Endodermal cell (in vitro differentiated cells): ENCODE measurements at regions not wholly inside any gene's neighbourhood (a gene's known extent, or its start where the extent isn't known, plus 50 kb on each side); places are given as distances from the start of the nearest gene placed in this dataset.

Experiments used
- DNase-seq: peaks from one replicate; pipeline ENCODE4 v3.0.0-alpha.2; 2017
- H3K27ac ChIP-seq: 2 replicates; pipeline ENCODE4 v1.5.1; 2013; ENCODE audit warnings: mild to moderate bottlenecking, low read depth, low read length, moderate library complexity
- H3K27me3 ChIP-seq: 2 replicates; pipeline ENCODE4 v1.6.1; 2013; ENCODE audit warnings: mild to moderate bottlenecking, low read length, moderate library complexity; ENCODE audit not compliant: insufficient read depth, control insufficient read depth, poor library complexity, severe bottlenecking
- H3K36me3 ChIP-seq: 2 replicates; pipeline ENCODE4 v1.7.0; 2013; ENCODE audit warnings: mild to moderate bottlenecking, low read length, moderate library complexity; ENCODE audit not compliant: control insufficient read depth, insufficient read depth
- H3K4me1 ChIP-seq: one replicate; pipeline ENCODE4 v1.7.0; 2013; ENCODE audit warnings: low read length; ENCODE audit not compliant: control insufficient read depth, insufficient read depth
- H3K4me3 ChIP-seq: 2 replicates; pipeline ENCODE4 v1.5.1; 2013; ENCODE audit warnings: mild to moderate bottlenecking, low read length, moderate library complexity
- H3K9ac ChIP-seq: 2 replicates; pipeline ENCODE4 v1.6.1; 2013; ENCODE audit warnings: mild to moderate bottlenecking, low read length, moderate library complexity; ENCODE audit not compliant: poor library complexity, severe bottlenecking; ENCODE audit errors: extremely low read depth
- H3K9me3 ChIP-seq: 2 replicates; pipeline ENCODE4 v1.6.1; 2013; ENCODE audit warnings: mild to moderate bottlenecking, low read length, moderate library complexity; ENCODE audit not compliant: control insufficient read depth
- H3K27ac Mint-ChIP-seq: 2 replicates; pipeline ENCODE4 v1.8.0; 2020; ENCODE audit warnings: mixed read lengths
- H3K27me3 Mint-ChIP-seq: 2 replicates; pipeline ENCODE4 v1.8.0; 2021; ENCODE audit warnings: mild to moderate bottlenecking, mixed read lengths; ENCODE audit not compliant: insufficient read depth
- H3K36me3 Mint-ChIP-seq: 2 replicates; pipeline ENCODE4 v1.8.0; 2020; ENCODE audit warnings: low read depth, mixed read lengths
- H3K4me1 Mint-ChIP-seq: 2 replicates; pipeline ENCODE4 v1.8.0; 2020; ENCODE audit warnings: mixed read lengths
- H3K4me3 Mint-ChIP-seq: 2 replicates; pipeline ENCODE4 v1.8.0; 2020; ENCODE audit warnings: mild to moderate bottlenecking, moderate library complexity, mixed read lengths
- H3K9me3 Mint-ChIP-seq: 2 replicates; pipeline ENCODE4 v1.8.0; 2020; ENCODE audit warnings: mild to moderate bottlenecking, mixed read lengths
- CTCF ChIP-seq: fragments of 200-600 bp; sonication (generic); conservative IDR thresholded peaks from 2 replicates; pipeline ENCODE4 v1.5.0; 2021; ENCODE audit warnings: antibody characterized with exemption, mild to moderate bottlenecking
- whole genome bisulfite sequencing, 2 experiments: methylation state at CpG; one replicate each; pipeline versions ENCODE4 v1.1.5 to v1.1.7; 2013; ENCODE audit warnings: missing lambda C conversion rate in 2 of 2, mixed read lengths in 1 of 2; ENCODE audit not compliant: insufficient coverage in 1 of 2, insufficient read length in 1 of 2; 5-methylcytosine and 5-hydroxymethylcytosine counted together

- Mint-ChIP-seq H3K4me1 (peaks cover 2% of the 10 kb centered on the region), H3K9me3 (peaks cover 7% of the 10 kb centered on the region), H3K4me3 (no peak overlapping the region), H3K27ac (no peak overlapping the region), H3K27me3 (no peaks in the 10 kb centered on the region), H3K36me3 (no peaks in the 10 kb centered on the region)
- no peak for TF ChIP-seq CTCF
- H3K27me3 ChIP-seq = no peaks in the 10 kb centered on the region
- H3K4me1 ChIP-seq = no peaks in the 10 kb centered on the region
- H3K27ac ChIP-seq = no peak overlapping the region
- H3K9me3 ChIP-seq = peaks cover 14% of the 10 kb centered on the region
- H3K4me3 ChIP-seq = no peak overlapping the region
- 76 to 88% methylated on average over 2 of the region's 2 CpGs for WGBS, 2 experiments
- H3K36me3 ChIP-seq = no peaks in the 10 kb centered on the region
- no peak for DNase-seq
- no peak overlapping the region for H3K9ac ChIP-seq
These were observed 389.9 kb upstream of the GOT2 start for GRCh38 chr16:59124056-59124455.

- TF ChIP-seq CTCF = no peak
- H3K27ac ChIP-seq = no peak overlapping the region
- H3K4me3 ChIP-seq = no peak overlapping the region
- no peaks in the 10 kb centered on the region for H3K4me1 ChIP-seq
- Mint-ChIP-seq H3K27me3 (no peaks in the 10 kb centered on the region), H3K4me3 (no peak overlapping the region), H3K36me3 (no peaks in the 10 kb centered on the region), H3K27ac (no peak overlapping the region), H3K4me1 (peaks cover 2% of the 10 kb centered on the region), H3K9me3 (peaks cover 7% of the 10 kb centered on the region)
- no peak overlapping the region for H3K9ac ChIP-seq
- H3K9me3 ChIP-seq = peaks cover 18% of the 10 kb centered on the region
- H3K36me3 ChIP-seq = no peaks in the 10 kb centered on the region
- DNase-seq = no peak
- 100% methylated on average over 1 of the region's 1 CpG; no CpG with 5 or more reads in 1 of the 2 experiments for WGBS, 2 experiments
- H3K27me3 ChIP-seq = no peaks in the 10 kb centered on the region
These were observed 389.4 kb upstream of the GOT2 start for GRCh38 chr16:59123479-59123878.

GRCh38 chr16:59122262-59122537, 388.1 kb upstream of the GOT2 start:
- Histone ChIP-seq H3K9ac (no peak overlapping the region), H3K9me3 (peaks cover 30% of the 10 kb centered on the region), H3K4me3 (no peak overlapping the region), H3K27me3 (no peaks in the 10 kb centered on the region), H3K36me3 (no peaks in the 10 kb centered on the region), H3K4me1 (no peaks in the 10 kb centered on the region), H3K27ac (no peak overlapping the region)
- no peaks in the 10 kb centered on the region for H3K36me3 Mint-ChIP-seq
- H3K27me3 Mint-ChIP-seq = no peaks in the 10 kb centered on the region
- no peaks in the 10 kb centered on the region for H3K4me1 Mint-ChIP-seq
- no peak for DNase-seq
- no peak overlapping the region for H3K27ac Mint-ChIP-seq
- no peak for TF ChIP-seq CTCF
- H3K9me3 Mint-ChIP-seq = peaks cover 7% of the 10 kb centered on the region
- WGBS, 2 experiments = 88 to 100% methylated on average over 1 to 2 of the region's 2 CpGs
- no peak overlapping the region for H3K4me3 Mint-ChIP-seq
